Upper lobe of right lung (tissue), 1 donor: ENCODE measurements at regions not wholly inside any gene's neighbourhood (a gene's known extent, or its start where the extent isn't known, plus 50 kb on each side); places are given as distances from the start of the nearest gene placed in this dataset.

Source experiments
- ATAC-seq: fragments of 200-7000 bp; cut with Tn5 transposase; one replicate; pipeline ENCODE4 v1.9.1; 2020; ENCODE audit warnings: mild to moderate bottlenecking, moderate library complexity
- DNase-seq: peaks from one replicate; pipeline ENCODE4 v3.0.0-alpha.2; 2020
- H3K27ac ChIP-seq: fragments of 200-600 bp; one replicate; pipeline ENCODE4 v1.8.0; 2022
- H3K27me3 ChIP-seq: fragments of 200-600 bp; one replicate; pipeline ENCODE4 v1.8.0; 2022; ENCODE audit warnings: mild to moderate bottlenecking
- H3K36me3 ChIP-seq: fragments of 200-600 bp; one replicate; pipeline ENCODE4 v1.8.0; 2022
- H3K4me1 ChIP-seq: fragments of 200-600 bp; one replicate; pipeline ENCODE4 v1.8.0; 2022
- H3K4me3 ChIP-seq: fragments of 200-600 bp; one replicate; pipeline ENCODE4 v1.8.0; 2022; ENCODE audit warnings: mild to moderate bottlenecking
- H3K9me3 ChIP-seq: fragments of 200-600 bp; one replicate; pipeline ENCODE4 v1.8.0; 2022
- CTCF ChIP-seq: fragments of 200-600 bp; IDR thresholded peaks from one replicate; pipeline ENCODE4 v1.8.0; 2022; ENCODE audit warnings: antibody characterized with exemption
- intact Hi-C: fragments of 100-400 bp; cut with DNase I; formaldehyde crosslinking; loops from one replicate; pipeline ENCODE4 v1.11.0; 2022
- donor health status: DM: no; HTN: yes; CAD: no; lungs with severe emphysema.

GRCh38 chr5:31029925-31030324, 163.6 kb upstream of the CDH6 start:
- Histone ChIP-seq H3K4me3 (no peak overlapping the region), H3K9me3 (no peaks in the 10 kb centered on the region), H3K36me3 (no peaks in the 10 kb centered on the region), H3K4me1 (no peaks in the 10 kb centered on the region), H3K27me3 (no peaks in the 10 kb centered on the region), H3K27ac (no peak overlapping the region)
- DNase-seq (no peak), ATAC-seq (no peak)
- intact Hi-C loops: no loop called here
- TF ChIP-seq CTCF: no peak

- intact Hi-C loops: no loop called here
- ATAC-seq (no peak), DNase-seq (no peak)
- Histone ChIP-seq H3K27ac (no peak overlapping the region), H3K4me3 (no peak overlapping the region), H3K27me3 (no peaks in the 10 kb centered on the region), H3K9me3 (no peaks in the 10 kb centered on the region), H3K36me3 (no peaks in the 10 kb centered on the region), H3K4me1 (no peaks in the 10 kb centered on the region)
- no peak for TF ChIP-seq CTCF
Observed at GRCh38 chr5:31027721-31028120, 165.8 kb upstream of the CDH6 start.

GRCh38 chr5:31023105-31023504, 170.4 kb upstream of the CDH6 start:
- Histone ChIP-seq H3K27me3 (no peaks in the 10 kb centered on the region), H3K36me3 (no peaks in the 10 kb centered on the region), H3K4me1 (no peaks in the 10 kb centered on the region), H3K27ac (no peak overlapping the region), H3K4me3 (no peak overlapping the region), H3K9me3 (no peaks in the 10 kb centered on the region)
- DNase-seq (no peak), ATAC-seq (no peak)
- intact Hi-C loops: no loop called here
- no peak for TF ChIP-seq CTCF

GRCh38 chr5:31021181-31021624, 172.3 kb upstream of the CDH6 start:
- intact Hi-C loops: no loop called here
- Histone ChIP-seq H3K36me3 (no peaks in the 10 kb centered on the region), H3K4me3 (no peak overlapping the region), H3K27me3 (no peaks in the 10 kb centered on the region), H3K27ac (no peak overlapping the region), H3K4me1 (no peaks in the 10 kb centered on the region), H3K9me3 (no peaks in the 10 kb centered on the region)
- ATAC-seq: no peak
- no peak for DNase-seq
- TF ChIP-seq CTCF: no peak

GRCh38 chr5:31008231-31008630, 185.3 kb upstream of the CDH6 start:
- Histone ChIP-seq H3K36me3 (no peaks in the 10 kb centered on the region), H3K27me3 (no peaks in the 10 kb centered on the region), H3K9me3 (no peaks in the 10 kb centered on the region), H3K4me3 (no peak overlapping the region), H3K4me1 (no peaks in the 10 kb centered on the region), H3K27ac (no peak overlapping the region)
- no peak for ATAC-seq
- TF ChIP-seq CTCF: no peak
- intact Hi-C loops: no loop called here
- DNase-seq: no peak

GRCh38 chr5:31007672-31008071, 185.8 kb upstream of the CDH6 start:
- H3K36me3 ChIP-seq: no peaks in the 10 kb centered on the region
- no peak for TF ChIP-seq CTCF
- no peak for ATAC-seq
- no peaks in the 10 kb centered on the region for H3K27me3 ChIP-seq
- H3K9me3 ChIP-seq: no peaks in the 10 kb centered on the region
- DNase-seq: no peak
- H3K27ac ChIP-seq: no peak overlapping the region
- H3K4me1 ChIP-seq: no peaks in the 10 kb centered on the region
- intact Hi-C loops: no loop called here
- H3K4me3 ChIP-seq: no peak overlapping the region
